Stimulated activated CD8-positive, alpha-beta memory T cell treated with anti-CD3 and anti-CD28 coated beads, Interleukin-4, amount 100 ng/mL, for 4 hours (primary cell): ENCODE measurements at regions not wholly inside any gene's neighbourhood (a gene's known extent, or its start where the extent isn't known, plus 50 kb on each side); places are given as distances from the start of the nearest gene placed in this dataset.
"Not testable (repeated sequence)": the region's sequence is repeated elsewhere in the genome, so short reads cannot be mapped to it uniquely, and the experiment has no call there.

Experiments used
- DNase-seq, 2 donors: peaks; one replicate each; pipeline ENCODE4 v3.0.0-alpha.2; 2020; ENCODE audit warnings: low read depth in 2 of 2, low spot score in 1 of 2

DNA sequence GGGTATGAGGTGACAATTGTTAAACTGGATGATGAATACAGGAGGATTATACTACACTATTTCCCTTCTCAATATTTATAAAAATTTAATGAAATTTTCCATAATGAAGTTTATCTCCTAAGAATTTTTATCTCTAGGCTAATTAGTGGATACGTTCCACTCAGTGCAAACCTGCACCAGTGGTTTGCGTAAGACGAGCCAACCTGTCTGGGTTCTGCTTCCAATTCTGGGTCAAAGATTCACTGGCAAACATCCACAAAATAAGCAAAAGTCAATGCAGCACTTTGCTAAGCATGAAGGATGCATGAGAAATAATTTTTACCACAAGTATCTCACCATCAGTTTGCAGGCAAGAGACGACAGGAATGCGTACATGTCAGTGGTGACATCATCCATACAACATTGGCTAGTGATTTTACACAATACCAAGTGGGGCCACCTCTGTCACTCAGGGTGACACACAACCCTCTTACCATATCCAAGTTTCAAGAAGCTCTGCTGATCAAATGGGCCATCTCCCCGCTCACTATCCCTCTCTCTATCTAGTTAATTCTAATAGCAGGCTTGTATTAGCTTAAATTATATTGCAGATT is 51.7 kb downstream of the FAM50B start:
- DNase-seq = no peak

DNA sequence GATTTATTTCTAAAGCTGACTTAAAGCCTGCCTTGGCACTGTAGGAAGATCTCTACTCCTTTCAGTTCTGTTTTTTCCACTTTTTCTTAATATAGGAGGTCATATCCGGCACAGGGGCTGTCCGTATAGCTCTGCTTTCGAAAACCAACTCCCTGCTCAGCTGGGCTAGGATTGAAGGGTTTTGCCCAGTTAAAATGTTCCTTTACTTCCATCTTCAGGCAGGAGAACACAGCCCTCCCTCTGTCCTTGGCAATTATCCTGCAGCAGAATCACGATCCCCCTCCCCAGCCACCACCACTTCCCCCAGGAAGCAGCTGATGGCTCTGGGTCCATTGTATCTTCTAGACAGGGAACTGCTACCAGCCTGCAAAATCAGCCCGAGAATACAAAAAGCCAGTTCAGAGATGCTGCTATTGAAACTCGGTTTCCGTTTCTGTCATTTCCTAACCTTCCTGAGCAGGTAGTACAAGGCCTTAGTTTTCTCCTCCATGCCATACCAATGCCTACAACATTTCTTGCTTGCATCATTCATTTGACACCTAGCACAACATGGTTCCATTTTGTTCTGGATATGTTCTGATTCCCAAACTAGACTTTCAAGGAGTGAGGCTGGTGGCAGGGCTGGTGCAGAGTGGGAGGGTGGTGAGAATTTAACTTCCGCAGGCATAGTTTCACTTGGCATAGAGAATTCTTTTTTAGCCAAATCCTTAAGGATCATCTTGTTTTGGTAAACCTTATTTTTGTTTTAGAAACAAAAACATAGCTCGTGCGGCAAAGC is 53.9 kb downstream of the FAM50B start:
- no peak for DNase-seq

DNA sequence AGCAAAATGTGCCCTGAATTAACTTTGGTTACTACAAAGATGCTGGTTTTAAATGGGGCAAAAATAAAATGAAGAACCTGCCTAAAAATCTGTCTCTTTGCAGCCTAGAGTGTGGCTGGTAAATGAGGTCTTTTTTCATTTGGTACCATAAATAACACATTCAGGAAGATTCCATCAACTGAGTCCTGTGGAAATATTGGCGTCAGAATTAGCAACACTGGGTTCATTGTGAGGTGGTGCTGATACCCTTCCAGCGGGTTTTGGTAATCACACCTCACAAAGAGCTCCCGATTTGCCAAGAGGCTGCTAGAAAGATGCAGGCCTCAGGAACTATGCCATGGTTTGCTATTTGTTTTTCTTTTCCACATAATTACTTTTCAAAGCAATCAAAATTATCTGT is 55.3 kb downstream of the FAM50B start:
- DNase-seq = no peak

DNA sequence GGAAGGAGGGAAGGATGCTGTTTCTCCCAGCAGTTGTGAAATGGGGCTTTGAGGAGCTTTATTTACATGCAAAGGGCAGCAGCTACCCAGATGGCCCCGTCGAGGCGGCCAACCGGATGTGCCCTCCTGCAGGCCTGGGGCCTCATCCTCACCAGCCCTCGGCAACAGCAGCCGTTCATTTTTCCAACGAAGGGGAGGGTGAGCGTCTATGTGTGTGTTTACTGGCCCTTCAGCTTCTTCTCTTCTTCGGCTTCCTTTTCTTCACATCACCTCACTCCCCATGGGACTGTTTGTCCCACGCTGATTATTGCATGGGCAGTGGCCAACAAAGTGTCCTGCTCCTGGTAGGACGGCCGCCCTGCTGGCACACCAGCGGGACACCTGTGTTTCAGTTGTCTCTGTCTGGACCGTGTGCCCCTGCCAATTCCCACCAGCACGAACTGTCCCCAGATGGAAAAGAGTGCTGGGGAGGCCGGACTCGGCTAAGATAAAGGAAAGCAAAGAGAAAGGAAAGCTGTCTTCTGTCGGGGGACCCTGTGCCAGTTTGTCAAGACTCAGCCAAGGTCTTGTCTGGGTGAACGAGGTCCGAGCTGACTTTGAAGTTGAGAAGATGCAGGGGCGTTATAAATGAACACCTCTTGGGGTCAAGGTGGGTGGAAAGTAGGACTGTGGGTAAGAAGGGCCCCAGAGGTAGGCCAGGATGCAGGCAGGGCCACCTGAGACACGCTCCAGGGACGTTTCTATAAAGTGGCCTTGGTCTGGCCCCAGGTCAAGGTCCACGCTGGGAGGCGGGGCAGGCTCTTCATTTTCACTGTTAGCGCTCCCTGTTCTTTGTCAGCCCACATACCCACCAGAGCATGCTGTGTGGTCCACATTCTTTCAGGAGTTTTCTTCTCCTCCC is 57.0 kb downstream of the FAM50B start:
- no peak for DNase-seq

DNA sequence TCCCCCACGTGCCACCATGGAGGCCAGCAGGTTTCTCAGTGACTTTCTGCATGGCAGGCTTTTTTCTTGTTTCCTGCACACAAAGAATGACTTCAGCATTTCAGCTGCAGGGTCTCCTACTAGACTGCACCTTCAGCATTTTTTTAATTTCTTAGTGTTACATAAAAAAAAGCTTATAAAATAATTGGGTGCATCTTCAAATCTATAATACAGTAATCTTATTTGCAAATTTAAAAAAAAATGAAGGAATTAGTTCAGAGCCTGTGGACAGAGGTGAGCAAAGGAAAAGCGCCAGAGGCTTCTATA is 57.6 kb downstream of the FAM50B start:
- no peak for DNase-seq

DNA sequence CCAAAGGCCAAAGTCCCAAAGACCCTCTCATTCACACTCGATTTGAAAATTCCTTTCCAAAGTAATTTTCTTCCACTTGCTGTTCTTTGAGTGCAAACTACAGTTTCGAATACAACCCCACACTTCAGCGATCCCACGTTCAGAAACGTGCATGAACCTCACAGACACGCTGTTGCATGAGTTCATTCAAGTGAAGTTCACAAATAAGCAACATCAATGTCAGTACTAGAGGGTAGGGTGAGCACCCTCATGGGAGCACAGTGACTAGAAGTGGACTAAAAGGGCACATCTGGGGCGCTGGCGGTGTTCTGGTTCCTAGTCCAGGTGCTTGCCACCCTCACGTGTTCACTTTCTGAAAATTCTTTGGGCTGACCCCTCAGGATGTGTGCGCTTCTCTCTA is 59.0 kb downstream of the FAM50B start:
- no peak for DNase-seq

DNA sequence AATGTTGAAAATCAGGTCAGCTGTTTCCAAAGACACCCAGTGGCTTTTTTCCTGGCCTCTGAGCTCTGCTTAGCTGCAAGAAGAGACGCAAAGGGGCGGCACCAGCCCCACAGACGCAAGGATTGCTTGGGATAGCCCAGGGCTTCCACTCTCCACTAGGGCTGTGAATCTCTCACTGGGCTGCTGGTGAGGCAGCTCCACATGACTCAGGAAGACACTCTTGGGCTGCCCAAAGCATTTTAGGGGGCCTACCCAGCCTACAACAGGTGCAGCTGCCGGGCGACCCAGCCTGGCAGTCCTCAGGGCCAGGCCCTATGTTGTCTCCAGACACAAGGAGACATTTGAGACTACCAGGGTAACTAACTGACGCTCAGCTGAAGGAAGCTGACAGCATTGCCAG is 59.8 kb downstream of the FAM50B start:
- no peak for DNase-seq

DNA sequence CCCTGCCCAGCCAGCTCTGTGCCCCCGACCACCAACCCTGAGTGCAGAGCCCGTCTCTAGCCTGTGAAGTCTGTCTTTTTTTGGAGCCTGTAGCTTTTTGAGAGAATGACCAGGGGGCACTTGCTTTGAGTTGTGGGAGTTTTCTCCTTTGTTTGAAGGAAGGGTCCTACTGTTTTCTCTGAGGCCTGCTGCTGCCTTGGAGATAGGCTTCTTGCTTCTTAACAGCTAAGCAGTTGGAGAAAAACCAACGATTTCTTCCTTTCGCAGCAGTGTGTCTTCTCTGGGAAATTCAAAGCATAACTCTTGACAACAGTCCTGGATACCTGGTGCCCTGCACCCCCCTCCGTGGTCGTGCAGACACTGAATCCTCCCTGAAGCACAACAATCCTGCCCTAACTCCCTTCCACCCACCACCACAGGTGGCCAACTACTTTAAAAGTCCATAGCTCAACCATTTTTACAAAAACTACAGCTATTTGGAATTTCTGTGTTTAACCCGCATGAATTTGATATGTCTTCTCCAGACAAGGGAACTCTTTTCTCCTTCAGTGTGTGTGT is 61.0 kb downstream of the FAM50B start:
- DNase-seq = no peak

DNA sequence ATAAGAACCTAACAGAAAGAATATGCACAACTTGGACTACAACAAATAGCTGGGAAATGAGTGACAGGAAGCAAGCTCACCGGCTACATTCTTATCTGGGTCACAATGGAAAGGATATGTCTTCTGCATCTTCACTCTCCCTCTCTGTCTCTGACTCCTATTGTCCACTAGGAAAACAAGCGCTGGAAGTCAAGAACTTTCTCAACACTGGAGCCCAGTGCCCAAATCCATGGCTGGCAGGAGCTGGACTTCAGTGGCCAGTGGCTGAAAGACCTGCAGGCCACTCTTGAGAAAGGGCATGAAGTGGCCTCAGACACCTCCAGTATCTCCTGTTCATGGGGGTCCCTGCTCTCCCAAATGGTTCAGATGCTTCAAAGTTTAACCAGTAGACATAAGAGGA is 62.0 kb downstream of the FAM50B start:
- no peak for DNase-seq

DNA sequence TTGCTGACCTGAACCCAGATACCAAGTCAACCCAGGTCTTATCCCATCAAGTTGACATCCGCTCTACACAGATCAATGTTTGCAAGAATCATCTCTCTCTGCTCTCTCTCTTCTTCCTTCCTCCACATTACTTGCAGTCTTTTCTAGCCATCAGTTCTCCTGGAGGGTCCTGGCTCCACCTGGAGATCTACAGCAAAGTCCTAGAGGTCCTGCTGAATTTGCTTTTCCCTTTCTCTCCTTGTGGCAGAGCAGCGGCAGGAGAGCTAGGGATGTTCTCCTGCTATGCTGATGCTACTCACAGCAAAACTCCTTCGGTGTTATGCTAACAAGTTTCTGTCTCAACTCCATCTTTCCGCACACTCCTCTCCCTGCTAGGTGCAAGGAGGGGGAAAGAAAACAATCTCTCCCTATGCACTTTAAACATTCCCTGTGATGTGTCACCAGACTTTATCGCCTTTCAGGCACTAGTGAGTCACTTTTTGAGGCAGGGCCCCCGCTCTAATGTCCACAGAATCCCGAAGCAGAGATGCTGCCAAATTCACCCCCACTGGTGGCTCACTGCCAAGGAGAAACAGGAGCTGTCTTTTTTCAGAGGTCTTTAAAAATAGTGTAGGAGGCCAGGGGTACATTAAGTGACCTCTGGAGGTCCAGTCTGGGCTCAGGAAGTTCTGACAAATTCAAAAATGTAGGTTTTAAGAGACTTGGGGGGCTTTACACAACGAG is 62.6 kb downstream of the FAM50B start:
- DNase-seq = no peak

DNA sequence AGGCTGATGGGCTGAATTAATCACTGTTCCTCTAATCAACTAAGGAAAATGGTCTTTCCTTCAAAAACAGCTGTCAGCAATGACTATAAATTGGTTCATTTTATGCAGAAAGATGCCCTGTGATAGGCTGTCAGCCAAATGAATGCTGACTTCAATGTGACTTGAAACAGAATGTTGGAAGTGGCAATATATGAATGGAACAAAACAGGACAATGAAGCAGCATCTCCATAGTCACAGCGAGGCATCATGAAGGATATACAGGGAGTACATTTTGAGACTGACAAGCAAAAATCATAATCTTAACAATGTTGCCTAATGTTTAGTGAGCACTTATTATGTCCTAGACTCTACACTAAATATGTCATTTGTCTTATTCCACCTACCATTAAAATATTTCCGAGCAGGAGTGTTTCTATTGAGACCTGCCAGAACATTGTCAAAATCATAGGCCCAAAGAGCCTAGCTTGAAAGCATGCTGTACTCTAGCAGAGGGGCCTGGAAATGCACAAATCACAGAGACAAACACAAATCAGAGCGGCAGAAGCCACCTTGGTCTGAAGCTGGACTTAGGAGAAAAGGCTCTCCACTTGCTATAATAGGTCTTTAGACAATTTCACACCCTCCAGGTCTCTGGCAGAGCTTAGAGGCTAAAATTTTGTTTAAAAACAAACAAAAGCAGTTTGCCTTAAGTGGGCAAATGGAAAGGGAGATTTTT is 63.3 kb downstream of the FAM50B start:
- no peak for DNase-seq

DNA sequence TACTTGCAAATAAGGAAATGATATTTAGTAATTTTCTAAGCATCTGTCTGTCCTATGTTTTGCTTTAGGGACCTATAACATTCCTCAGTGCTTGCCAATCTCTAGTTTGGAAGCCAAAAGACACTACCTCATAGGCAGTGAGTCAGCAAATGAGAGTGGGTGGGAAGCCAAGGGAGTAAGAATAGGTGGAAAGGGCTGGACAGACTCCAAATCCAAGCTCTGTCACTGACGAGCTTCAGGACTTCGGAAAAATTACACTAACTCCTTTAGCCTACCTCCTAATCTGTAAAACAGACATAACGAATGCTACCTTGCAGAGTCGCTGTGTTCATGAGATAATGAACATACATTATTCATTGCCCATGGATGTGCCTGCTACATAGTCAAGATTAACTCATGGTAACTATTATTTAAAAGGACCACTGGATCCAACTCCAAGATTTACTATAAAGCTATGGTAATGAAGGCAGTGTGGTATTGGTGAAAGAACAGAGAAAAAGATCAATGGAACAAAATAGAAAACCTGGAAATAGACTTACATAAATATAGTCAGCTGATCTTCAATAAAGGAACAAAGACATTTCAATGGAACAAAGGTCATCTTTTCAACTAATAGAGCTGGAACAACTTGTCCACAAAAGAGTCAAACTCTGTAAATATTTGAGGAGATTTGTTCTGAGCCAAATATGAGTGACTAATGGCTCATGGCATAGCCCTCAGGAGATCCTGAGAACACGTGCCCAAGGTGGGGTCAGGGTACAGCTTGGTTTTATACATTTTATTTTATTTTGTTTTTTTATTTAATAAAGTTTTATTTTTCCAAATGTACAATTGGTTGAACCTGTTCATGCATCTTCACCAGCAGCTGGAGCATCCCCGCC is 64.1 kb downstream of the FAM50B start:
- DNase-seq = no peak

DNA sequence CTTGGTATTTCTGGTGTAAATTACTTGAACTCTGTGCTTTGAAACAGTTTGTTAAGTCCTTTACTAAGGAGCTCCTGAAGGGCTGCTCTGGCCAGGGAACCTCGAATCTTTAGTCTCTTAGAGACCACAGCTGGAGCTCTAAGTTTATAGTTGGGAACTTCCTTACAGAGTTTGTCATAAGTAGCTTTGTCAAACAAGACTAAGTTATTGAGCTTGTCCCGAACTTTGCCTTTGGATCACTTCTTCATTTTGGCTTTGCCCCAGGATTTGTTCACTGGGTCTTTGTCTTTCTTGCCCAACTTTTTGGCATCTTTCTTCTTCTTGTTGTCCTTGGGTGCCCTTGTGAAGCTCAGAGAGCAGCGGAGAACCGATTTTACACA is 64.8 kb downstream of the FAM50B start:
- DNase-seq = no peak

DNA sequence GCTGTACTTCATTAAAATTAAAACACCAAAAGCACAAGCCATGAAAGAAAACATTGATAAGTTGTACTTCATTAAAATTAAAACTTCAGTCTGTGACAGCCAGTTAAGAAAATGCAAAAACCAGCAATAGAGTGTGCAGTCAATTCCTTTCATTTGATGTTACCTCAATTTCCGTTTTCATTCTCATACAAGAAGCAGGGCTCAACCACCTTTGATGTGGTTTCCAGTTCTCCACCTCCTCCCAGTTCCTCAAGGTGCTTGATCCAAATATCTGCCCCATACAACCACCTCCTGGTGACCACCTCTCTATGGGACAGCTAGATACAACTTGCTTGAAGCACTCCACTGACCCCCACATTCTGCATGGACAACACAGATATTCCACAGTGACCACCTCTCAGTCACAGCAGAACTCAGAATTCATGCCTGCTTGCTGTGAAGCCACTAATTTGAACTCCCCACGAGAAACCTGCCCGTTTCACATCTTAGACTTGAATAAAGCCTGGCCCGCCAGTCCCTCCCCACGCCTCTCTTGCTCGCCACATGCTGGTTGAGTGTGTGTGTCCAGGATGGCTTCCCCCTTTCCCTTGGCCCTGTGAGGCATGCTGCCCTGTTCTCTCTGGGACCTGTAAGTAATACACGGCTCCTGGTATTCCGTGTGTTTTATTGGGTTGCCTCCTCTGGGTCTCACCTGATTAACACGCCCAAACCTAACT is 66.1 kb downstream of the FAM50B start:
- DNase-seq = no peak

DNA sequence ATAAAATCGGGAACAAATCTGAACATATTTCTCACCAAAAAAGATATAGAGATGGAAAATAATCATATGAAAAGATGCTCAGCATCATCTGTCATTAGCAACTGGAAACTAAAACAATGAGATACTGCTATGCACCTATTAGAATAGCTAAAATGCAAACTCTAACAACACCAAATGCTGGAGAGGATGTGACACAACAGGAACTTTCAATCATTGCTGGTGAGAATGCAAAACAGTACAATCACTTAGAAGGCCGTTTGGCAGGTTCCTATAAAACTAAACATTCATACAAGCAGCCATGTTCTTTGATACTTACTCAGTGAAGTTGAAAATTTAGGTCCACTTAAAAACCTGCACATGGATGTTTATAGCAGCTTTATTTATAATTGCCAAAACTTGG is 67.0 kb downstream of the FAM50B start:
- DNase-seq = no peak

DNA sequence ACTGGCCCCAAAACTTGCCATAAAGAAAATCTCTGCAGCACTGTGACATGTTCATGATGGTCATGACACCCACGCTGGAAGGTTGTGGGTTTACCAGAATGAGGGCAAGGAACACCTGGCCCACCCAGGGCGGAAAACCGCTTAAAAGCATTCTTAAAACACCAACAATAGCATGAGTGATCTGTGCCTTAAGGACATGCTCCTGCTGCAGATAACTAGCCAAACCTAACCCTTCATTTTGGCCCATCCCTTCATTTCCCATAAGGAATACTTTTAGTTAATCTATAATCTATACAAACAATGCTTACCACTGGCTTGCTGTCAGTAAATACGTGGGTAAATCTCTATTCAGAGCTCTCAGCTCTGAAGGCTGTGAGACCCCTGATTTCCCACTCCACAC is 67.6 kb downstream of the FAM50B start:
- DNase-seq = not testable (repeated sequence)

DNA sequence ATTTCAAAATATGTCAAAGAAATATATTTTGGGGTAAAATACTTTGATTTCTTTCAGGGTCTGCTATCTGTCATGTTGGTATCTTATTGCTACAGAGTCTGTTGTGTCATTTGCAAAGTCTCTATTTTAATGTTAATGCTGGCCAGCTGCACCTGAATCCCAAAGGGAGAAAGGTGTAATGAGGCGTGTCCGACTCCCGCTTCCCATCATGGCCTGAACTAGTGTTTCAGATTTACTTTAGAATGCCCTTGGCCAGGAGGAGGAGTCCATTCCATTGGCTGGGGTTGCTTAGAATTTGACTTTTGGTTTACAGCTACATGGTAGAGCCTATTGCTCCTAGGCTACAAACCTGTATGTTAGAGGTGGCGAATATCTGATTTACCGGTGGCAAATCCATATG is 69.3 kb downstream of the FAM50B start:
- no peak for DNase-seq

DNA sequence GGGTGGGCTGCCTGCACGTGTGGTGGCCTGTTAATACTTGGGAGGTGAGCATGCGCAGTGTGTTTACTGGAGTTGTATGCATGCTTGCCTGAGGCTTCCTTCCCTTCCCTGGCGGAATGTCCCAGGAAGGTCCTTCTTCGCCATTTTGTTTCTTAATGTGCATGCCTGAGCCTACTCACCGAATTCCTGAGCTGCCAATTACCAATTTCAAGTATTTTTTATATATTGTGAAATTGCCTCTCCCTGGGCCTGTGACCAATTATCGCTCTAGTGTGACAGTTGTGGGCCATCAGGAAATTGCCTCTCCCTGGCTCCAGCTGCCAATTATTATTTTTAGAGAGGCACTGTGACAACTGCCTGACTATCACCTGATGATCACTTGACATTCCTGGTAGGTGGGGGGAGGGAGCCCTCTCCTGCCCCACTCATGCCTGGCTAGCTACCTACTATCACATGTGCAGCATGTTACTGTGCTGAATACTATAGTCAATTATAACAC is 70.0 kb downstream of the FAM50B start:
- no peak for DNase-seq

DNA sequence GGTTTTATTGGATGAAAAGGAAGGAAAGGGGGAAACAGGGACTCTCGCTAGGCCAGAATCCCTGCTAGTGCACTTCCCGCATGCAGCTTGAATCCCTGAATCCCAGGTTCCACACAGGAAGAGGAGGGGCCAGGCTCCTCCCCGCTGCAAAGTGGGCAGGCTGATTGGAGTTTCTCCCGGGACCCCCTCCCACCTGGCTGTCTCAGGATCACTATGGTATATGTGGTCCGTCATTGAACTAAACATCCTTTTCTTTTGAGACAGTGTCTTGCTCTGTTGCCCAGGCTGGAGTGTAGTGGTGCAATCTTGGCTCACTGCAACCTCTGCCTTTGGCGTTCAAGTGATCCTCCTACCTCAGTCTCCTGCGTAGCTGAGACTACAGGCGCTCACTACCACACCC is 70.7 kb downstream of the FAM50B start:
- no peak for DNase-seq
